ENCODE measurements at regions not wholly inside any gene's neighbourhood (a gene's known extent, or its start where the extent isn't known, plus 50 kb on each side); places are given as distances from the start of the nearest gene placed in this dataset.
"Not testable (repeated sequence)": the region's sequence is repeated elsewhere in the genome, so short reads cannot be mapped to it uniquely, and the experiment has no call there.

GRCh38 chr20:12004776-12005175, 87.1 kb downstream of the BTBD3 start:
- H3K36me3 Mint-ChIP-seq; H3K4me1 Mint-ChIP-seq (ENCODE audit: low read depth in 2 of 2); H3K4me3 Mint-ChIP-seq; DNase-seq (ENCODE audit: low spot score); H3K27me3 Mint-ChIP-seq; H3K9me3 Mint-ChIP-seq; ATAC-seq; H3K27ac Mint-ChIP-seq: not testable (repeated sequence)

- Mint-ChIP-seq H3K27me3 (peaks cover 0 to 2% of the 10 kb centered on the region in 2 donors), H3K9me3 (no peaks in the 10 kb centered on the region), H3K4me1 (ENCODE audit: low read depth in 2 of 2) (peaks cover 0 to 3% of the 10 kb centered on the region in 2 donors), H3K4me3 (no peak overlapping the region), H3K27ac (no peak overlapping the region), H3K36me3 (no peaks in the 10 kb centered on the region)
- DNase-seq (ENCODE audit: low spot score) (no peak), ATAC-seq (peak in 1 of 2 donors; percentile 73)
These were observed 94.8 kb downstream of the BTBD3 start for GRCh38 chr20:12012241-12013222.

DNA sequence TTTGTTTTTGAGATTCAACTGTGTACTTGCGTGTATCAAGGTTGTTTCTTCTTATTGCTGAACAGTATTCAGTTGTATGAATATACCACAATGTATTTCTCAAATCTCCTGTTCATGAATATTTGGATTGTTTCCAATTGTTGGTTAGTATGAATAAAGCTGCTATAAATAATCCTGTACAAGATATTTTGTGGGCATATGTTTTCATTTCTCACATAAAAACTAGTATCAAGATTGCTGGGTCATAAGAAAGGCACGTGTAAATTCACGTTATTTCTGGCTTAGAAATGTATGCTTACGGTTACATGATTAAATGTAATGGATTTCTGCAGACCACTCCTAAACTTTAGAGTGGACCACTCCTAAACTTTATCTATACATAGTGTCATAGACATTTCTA, 96.6 kb downstream of the BTBD3 start:
- no peak for ATAC-seq
- no peak overlapping the region for H3K4me3 Mint-ChIP-seq
- peaks cover 0 to 3% of the 10 kb centered on the region in 2 donors for H3K4me1 Mint-ChIP-seq (ENCODE audit: low read depth in 2 of 2)
- no peaks in the 10 kb centered on the region for H3K36me3 Mint-ChIP-seq
- H3K27ac Mint-ChIP-seq = no peak overlapping the region
- DNase-seq (ENCODE audit: low spot score) = no peak
- peaks cover 0 to 2% of the 10 kb centered on the region in 2 donors for H3K27me3 Mint-ChIP-seq
- H3K9me3 Mint-ChIP-seq = no peaks in the 10 kb centered on the region

DNA sequence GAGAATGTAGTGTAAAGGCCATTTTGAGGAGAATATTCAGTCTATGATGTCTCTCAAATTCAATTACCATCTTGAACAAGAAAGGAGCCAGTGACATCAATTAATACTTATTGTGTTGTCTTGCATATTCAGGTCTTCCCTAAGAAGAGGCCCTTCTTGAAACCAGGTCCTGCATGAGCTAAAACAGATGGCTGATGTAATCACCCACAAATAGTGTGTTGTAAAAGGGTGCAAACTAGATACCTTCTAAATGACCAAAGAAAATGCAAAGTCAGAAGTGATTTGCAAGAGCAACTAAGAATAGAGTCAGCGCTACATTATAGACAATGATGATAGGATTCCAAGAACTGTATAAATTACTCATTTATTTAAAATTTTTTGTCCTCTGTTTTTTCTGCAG, 97.0 kb downstream of the BTBD3 start:
- Mint-ChIP-seq H3K27ac (no peak overlapping the region), H3K27me3 (peaks cover 0 to 2% of the 10 kb centered on the region in 2 donors), H3K9me3 (no peaks in the 10 kb centered on the region), H3K4me3 (no peak overlapping the region), H3K36me3 (no peaks in the 10 kb centered on the region), H3K4me1 (ENCODE audit: low read depth in 2 of 2) (peaks cover 0 to 3% of the 10 kb centered on the region in 2 donors)
- ATAC-seq (no peak), DNase-seq (ENCODE audit: low spot score) (no peak)

DNA sequence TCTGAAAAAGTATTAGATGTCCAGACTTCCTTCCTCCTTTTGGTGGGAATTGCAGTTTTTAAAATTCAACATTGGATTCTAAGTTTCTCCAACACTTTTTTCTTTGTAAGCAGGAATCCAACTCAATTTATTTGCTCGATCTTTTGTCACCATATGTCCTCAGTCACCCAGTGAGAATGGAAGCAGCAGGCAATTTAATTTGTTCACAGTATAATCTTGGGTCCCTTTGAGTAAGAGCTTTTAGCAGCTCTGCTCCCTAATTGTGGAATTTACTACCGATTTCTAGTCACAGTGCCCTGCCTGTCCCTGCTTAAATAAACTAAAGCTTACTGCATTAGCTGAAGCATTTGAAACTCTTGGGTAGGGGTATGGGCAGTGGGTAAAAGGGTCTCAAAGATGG, 98.6 kb downstream of the BTBD3 start:
- no peaks in the 10 kb centered on the region for H3K36me3 Mint-ChIP-seq
- no peak overlapping the region for H3K4me3 Mint-ChIP-seq
- H3K27ac Mint-ChIP-seq = no peak overlapping the region
- ATAC-seq (no peak), DNase-seq (ENCODE audit: low spot score) (no peak)
- peaks cover 0 to 4% of the 10 kb centered on the region in 2 donors for H3K27me3 Mint-ChIP-seq
- H3K9me3 Mint-ChIP-seq = no peaks in the 10 kb centered on the region
- peaks cover 0 to 3% of the 10 kb centered on the region in 2 donors for H3K4me1 Mint-ChIP-seq (ENCODE audit: low read depth in 2 of 2)

DNA sequence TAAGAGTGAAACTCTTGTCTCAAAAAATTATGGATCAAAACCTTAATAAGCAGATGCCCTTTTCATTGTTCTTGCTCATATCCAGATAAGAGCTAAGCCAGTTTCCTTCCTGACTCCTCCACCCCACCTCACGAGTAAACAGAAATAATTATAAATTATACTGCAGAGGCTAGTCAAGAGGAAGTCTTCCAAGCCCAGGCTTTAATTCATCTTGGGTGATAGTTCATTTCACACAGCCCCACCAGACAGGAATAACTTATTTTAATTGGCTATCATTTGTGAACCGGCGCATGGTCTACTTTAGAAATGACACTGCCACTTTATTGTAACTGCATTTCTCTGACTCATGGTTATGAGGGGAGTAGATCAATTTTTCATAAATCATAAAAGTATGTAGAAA, 102.0 kb downstream of the BTBD3 start:
- Mint-ChIP-seq H3K4me3 (no peak overlapping the region), H3K9me3 (no peaks in the 10 kb centered on the region), H3K27ac (no peak overlapping the region), H3K27me3 (peaks cover 0 to 4% of the 10 kb centered on the region in 2 donors), H3K36me3 (no peaks in the 10 kb centered on the region), H3K4me1 (ENCODE audit: low read depth in 2 of 2) (no peaks in the 10 kb centered on the region)
- ATAC-seq (no peak), DNase-seq (ENCODE audit: low spot score) (no peak)

- Mint-ChIP-seq H3K9me3 (no peaks in the 10 kb centered on the region), H3K36me3 (no peaks in the 10 kb centered on the region), H3K27me3 (peaks cover 0 to 4% of the 10 kb centered on the region in 2 donors), H3K27ac (no peak overlapping the region), H3K4me3 (no peak overlapping the region), H3K4me1 (ENCODE audit: low read depth in 2 of 2) (no peaks in the 10 kb centered on the region)
- no peak for ATAC-seq
- DNase-seq (ENCODE audit: low spot score) = no peak
These were observed 103.2 kb downstream of the BTBD3 start for GRCh38 chr20:12020846-12021245.

DNA sequence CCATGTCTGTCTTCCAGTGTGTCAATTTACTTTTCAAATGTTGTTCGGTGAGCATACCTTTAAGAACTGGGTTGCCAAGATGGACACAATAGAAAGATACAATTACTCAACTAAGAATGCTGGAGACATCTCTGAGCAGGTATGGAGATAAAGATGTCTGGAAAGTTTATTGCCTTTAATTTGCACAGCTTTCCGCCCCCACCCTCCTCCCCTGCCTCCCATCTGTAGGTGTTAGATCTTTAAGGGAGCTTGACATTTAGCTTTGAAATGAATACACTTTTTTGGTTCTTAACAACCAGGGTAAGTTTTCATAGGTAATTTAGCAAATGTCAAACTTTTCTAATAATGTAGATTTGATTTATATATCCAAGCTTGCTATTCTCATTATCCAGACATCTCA, 104.4 kb downstream of the BTBD3 start:
- no peaks in the 10 kb centered on the region for H3K36me3 Mint-ChIP-seq
- DNase-seq (ENCODE audit: low spot score) (no peak), ATAC-seq (no peak)
- peaks cover 3% of the 10 kb centered on the region for H3K9me3 Mint-ChIP-seq
- peaks cover 0 to 4% of the 10 kb centered on the region in 2 donors for H3K27me3 Mint-ChIP-seq
- no peak overlapping the region for H3K4me3 Mint-ChIP-seq
- H3K27ac Mint-ChIP-seq = no peak overlapping the region
- no peaks in the 10 kb centered on the region for H3K4me1 Mint-ChIP-seq (ENCODE audit: low read depth in 2 of 2)

- Mint-ChIP-seq H3K9me3 (peaks cover 5% of the 10 kb centered on the region), H3K4me1 (ENCODE audit: low read depth in 2 of 2) (no peaks in the 10 kb centered on the region), H3K27me3 (peaks cover 0 to 3% of the 10 kb centered on the region in 2 donors), H3K4me3 (no peak overlapping the region), H3K36me3 (no peaks in the 10 kb centered on the region), H3K27ac (no peak overlapping the region)
- no peak for ATAC-seq
- no peak for DNase-seq (ENCODE audit: low spot score)
These were observed 105.6 kb downstream of the BTBD3 start for GRCh38 chr20:12023194-12023795.

GRCh38 chr20:12028771-12029170, 111.1 kb downstream of the BTBD3 start:
- DNase-seq (ENCODE audit: low spot score) (no peak), ATAC-seq (no peak)
- Mint-ChIP-seq H3K36me3 (no peaks in the 10 kb centered on the region), H3K4me3 (no peak overlapping the region), H3K9me3 (peaks cover 9% of the 10 kb centered on the region), H3K27me3 (no peaks in the 10 kb centered on the region), H3K27ac (no peak overlapping the region), H3K4me1 (ENCODE audit: low read depth in 2 of 2) (no peaks in the 10 kb centered on the region)

GRCh38 chr20:12030470-12030869, 112.8 kb downstream of the BTBD3 start:
- Mint-ChIP-seq H3K4me1 (ENCODE audit: low read depth in 2 of 2) (no peaks in the 10 kb centered on the region), H3K4me3 (no peak overlapping the region), H3K27me3 (no peaks in the 10 kb centered on the region), H3K9me3 (peaks cover 9% of the 10 kb centered on the region), H3K27ac (no peak overlapping the region), H3K36me3 (no peaks in the 10 kb centered on the region)
- ATAC-seq (no peak), DNase-seq (ENCODE audit: low spot score) (no peak)

DNA sequence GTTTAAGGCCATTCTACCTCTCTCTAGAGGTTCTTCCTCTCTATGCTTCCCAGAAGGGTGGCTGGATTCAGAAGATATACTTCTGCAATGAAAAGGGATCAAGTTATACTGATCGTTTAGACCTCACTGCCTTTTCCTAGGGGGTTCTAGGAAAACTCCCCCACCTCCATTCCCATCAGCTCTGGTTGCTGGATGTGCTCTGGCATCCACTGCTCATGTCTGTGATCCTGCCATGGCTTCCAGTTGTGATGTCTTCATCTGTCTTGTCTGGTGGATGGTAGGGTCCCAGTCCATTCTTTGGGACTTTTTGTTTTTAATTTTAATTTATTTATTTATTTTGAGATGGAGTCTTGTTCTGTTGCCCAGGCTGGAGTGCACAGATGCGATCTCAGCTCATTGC, 118.4 kb downstream of the BTBD3 start:
- H3K4me1 Mint-ChIP-seq (ENCODE audit: low read depth in 2 of 2) = peaks cover 0 to 3% of the 10 kb centered on the region in 2 donors
- no peak overlapping the region for H3K4me3 Mint-ChIP-seq
- H3K27me3 Mint-ChIP-seq = no peaks in the 10 kb centered on the region
- no peak overlapping the region for H3K27ac Mint-ChIP-seq
- no peaks in the 10 kb centered on the region for H3K36me3 Mint-ChIP-seq
- DNase-seq (ENCODE audit: low spot score) (no peak), ATAC-seq (no peak)
- peaks cover 4% of the 10 kb centered on the region for H3K9me3 Mint-ChIP-seq

GRCh38 chr20:12037521-12037920, 119.8 kb downstream of the BTBD3 start:
- no peak for ATAC-seq

GRCh38 chr20:12040261-12040660, 122.6 kb downstream of the BTBD3 start:
- Mint-ChIP-seq H3K27me3 (no peaks in the 10 kb centered on the region), H3K4me1 (ENCODE audit: low read depth in 2 of 2) (peaks cover 0 to 3% of the 10 kb centered on the region in 2 donors), H3K4me3 (no peak overlapping the region), H3K27ac (no peak overlapping the region), H3K9me3 (no peaks in the 10 kb centered on the region), H3K36me3 (no peaks in the 10 kb centered on the region)
- ATAC-seq (no peak), DNase-seq (ENCODE audit: low spot score) (no peak)

More at GRCh38 chr20:12037521-12037920, 119.8 kb downstream of the BTBD3 start:
- no peak for DNase-seq (ENCODE audit: low spot score)
- no peak overlapping the region for H3K27ac Mint-ChIP-seq
- no peaks in the 10 kb centered on the region for H3K27me3 Mint-ChIP-seq
- H3K4me1 Mint-ChIP-seq (ENCODE audit: low read depth in 2 of 2) = peaks cover 0 to 3% of the 10 kb centered on the region in 2 donors
- H3K36me3 Mint-ChIP-seq = no peaks in the 10 kb centered on the region
- no peak overlapping the region for H3K4me3 Mint-ChIP-seq
- H3K9me3 Mint-ChIP-seq = peaks cover 3% of the 10 kb centered on the region

Data from natural killer cell treated with Interleukin-12 subunit alpha and Interleukin-12 subunit beta and Interleukin-15 and Interleukin-18, amount 100 ng/mL, for 72 hours (primary cell).